ENCODE measurements at regions not wholly inside any gene's neighbourhood (a gene's known extent, or its start where the extent isn't known, plus 50 kb on each side); places are given as distances from the start of the nearest gene placed in this dataset.
A peak's percentile ranks its signal among the peaks of the same experiment; 100 is the strongest.

DNA sequence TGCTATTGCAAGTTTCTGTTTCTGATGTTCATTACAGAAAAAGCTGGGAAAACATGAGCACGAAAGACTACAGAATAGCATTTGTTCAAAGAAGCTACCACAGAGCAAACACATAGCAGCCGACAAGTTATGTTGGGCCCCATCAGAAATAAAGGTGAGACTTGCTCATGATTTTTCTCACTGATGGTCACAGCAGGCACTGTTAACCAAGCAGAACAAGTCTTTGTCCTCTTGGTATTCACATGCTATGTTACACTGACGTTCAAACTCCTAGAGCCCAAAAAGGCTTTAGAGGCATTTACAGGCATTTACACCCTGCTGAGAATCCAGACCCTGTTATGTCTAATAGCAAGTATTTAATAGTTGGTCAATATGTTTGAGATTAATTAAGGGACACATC is 235.0 kb upstream of the HNMT start:
- no peak overlapping the region for H3K4me3 Mint-ChIP-seq
- POLR2A ChIA-PET (ENCODE audit: partially characterized antibody) = no interaction called here
- no peaks in the 10 kb centered on the region for H3K4me1 Mint-ChIP-seq
- Histone ChIP-seq H3K9me3 (ENCODE audit: control insufficient read depth in 1 of 2, low read length in 2 of 2) (no peaks in the 10 kb centered on the region), H3K36me3 (ENCODE audit: insufficient read depth, low read length) (no peaks in the 10 kb centered on the region), H3K4me3 (ENCODE audit: low read length in 2 of 2) (no peak overlapping the region), H3K4me1 (ENCODE audit: insufficient read depth, low read length) (no peaks in the 10 kb centered on the region), H3K27ac (ENCODE audit: low read depth, low read length) (no peak overlapping the region), H3K27me3 (ENCODE audit: insufficient read depth, low read length) (no peaks in the 10 kb centered on the region)
- no peaks in the 10 kb centered on the region for H3K36me3 Mint-ChIP-seq
- CTCF ChIA-PET (ENCODE audit: partially characterized antibody) = no interaction called here
- intact Hi-C loops (cut with micrococcal nuclease) = no loop called here
- no peak overlapping the region for H3K27ac Mint-ChIP-seq
- no peaks in the 10 kb centered on the region for H3K27me3 Mint-ChIP-seq
- peaks cover 0 to 15% (median 3%) of the 10 kb centered on the region in 8 donors for H3K9me3 Mint-ChIP-seq
- no peak for DNase-seq

DNA sequence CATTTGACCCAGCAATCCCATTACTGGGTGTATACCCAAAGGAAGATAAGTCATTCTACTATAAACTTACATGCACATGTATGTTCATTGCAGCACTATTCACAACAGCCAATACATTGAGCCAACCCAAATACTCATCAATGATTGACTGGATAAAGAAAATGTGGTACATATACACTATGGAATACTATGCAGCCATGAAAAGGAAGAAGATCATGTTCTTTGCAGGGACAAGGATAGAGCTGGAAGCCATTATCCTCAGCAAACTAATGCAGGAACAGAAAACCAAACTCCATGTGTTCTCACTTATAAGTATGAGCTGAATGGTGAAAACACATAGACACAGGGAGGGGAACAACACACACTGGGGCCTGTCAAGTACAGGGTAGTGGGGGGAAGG is 226.7 kb upstream of the HNMT start:
- Mint-ChIP-seq H3K9me3 (peaks cover 0 to 8% (median 2%) of the 10 kb centered on the region in 8 donors), H3K27me3 (peaks cover 0 to 3% of the 10 kb centered on the region in 2 donors), H3K27ac (no peak overlapping the region), H3K36me3 (no peaks in the 10 kb centered on the region), H3K4me1 (no peaks in the 10 kb centered on the region), H3K4me3 (no peak overlapping the region)
- DNase-seq = no peak
- H3K27ac ChIP-seq (ENCODE audit: low read depth, low read length) = no peak overlapping the region
- ChIA-PET POLR2A (ENCODE audit: partially characterized antibody) (no interaction called here), CTCF (ENCODE audit: partially characterized antibody) (no interaction called here)
- H3K36me3 ChIP-seq (ENCODE audit: insufficient read depth, low read length) = no peaks in the 10 kb centered on the region
- no peaks in the 10 kb centered on the region for H3K4me1 ChIP-seq (ENCODE audit: insufficient read depth, low read length)
- intact Hi-C loops (cut with micrococcal nuclease) = no loop called here
- H3K9me3 ChIP-seq (ENCODE audit: control insufficient read depth in 1 of 2, low read length in 2 of 2) = no peaks in the 10 kb centered on the region
- H3K4me3 ChIP-seq (ENCODE audit: low read length in 2 of 2) = no peak overlapping the region
- H3K27me3 ChIP-seq (ENCODE audit: insufficient read depth, low read length) = no peaks in the 10 kb centered on the region

- Mint-ChIP-seq H3K9me3 (peaks cover 0 to 5% (median 0%) of the 10 kb centered on the region in 8 donors), H3K27ac (no peak overlapping the region), H3K4me3 (no peak overlapping the region), H3K4me1 (no peaks in the 10 kb centered on the region), H3K36me3 (no peaks in the 10 kb centered on the region), H3K27me3 (no peaks in the 10 kb centered on the region)
- intact Hi-C loops (cut with micrococcal nuclease) = no loop called here
- H3K27ac ChIP-seq (ENCODE audit: low read depth, low read length) = no peak overlapping the region
- no peaks in the 10 kb centered on the region for H3K9me3 ChIP-seq (ENCODE audit: control insufficient read depth in 1 of 2, low read length in 2 of 2)
- no peak overlapping the region for H3K4me3 ChIP-seq (ENCODE audit: low read length in 2 of 2)
- POLR2A ChIA-PET (ENCODE audit: partially characterized antibody) = no interaction called here
- H3K4me1 ChIP-seq (ENCODE audit: insufficient read depth, low read length) = no peaks in the 10 kb centered on the region
- H3K36me3 ChIP-seq (ENCODE audit: insufficient read depth, low read length) = no peaks in the 10 kb centered on the region
- H3K27me3 ChIP-seq (ENCODE audit: insufficient read depth, low read length) = no peaks in the 10 kb centered on the region
- DNase-seq = no peak
- CTCF ChIA-PET (ENCODE audit: partially characterized antibody) = no interaction called here
Observed at GRCh38 chr2:137741784-137742362, 222.4 kb upstream of the HNMT start.

GRCh38 chr2:137747509-137747908 is 216.8 kb upstream of the HNMT start:
- H3K4me3 Mint-ChIP-seq = no peak overlapping the region
- no peaks in the 10 kb centered on the region for H3K27me3 Mint-ChIP-seq
- no peaks in the 10 kb centered on the region for H3K36me3 ChIP-seq (ENCODE audit: insufficient read depth, low read length)
- H3K4me1 Mint-ChIP-seq = no peaks in the 10 kb centered on the region
- DNase-seq = no peak
- peaks cover 0 to 3% (median 0%) of the 10 kb centered on the region in 8 donors for H3K9me3 Mint-ChIP-seq
- ChIA-PET CTCF (ENCODE audit: partially characterized antibody) (no interaction called here), POLR2A (ENCODE audit: partially characterized antibody) (no interaction called here)
- H3K36me3 Mint-ChIP-seq = no peaks in the 10 kb centered on the region
- no peak overlapping the region for H3K27ac ChIP-seq (ENCODE audit: low read depth, low read length)
- no peak overlapping the region for H3K4me3 ChIP-seq (ENCODE audit: low read length in 2 of 2)
- no peak overlapping the region for H3K27ac Mint-ChIP-seq
- intact Hi-C loops (cut with micrococcal nuclease) = no loop called here
- no peaks in the 10 kb centered on the region for H3K4me1 ChIP-seq (ENCODE audit: insufficient read depth, low read length)
- no peaks in the 10 kb centered on the region for H3K27me3 ChIP-seq (ENCODE audit: insufficient read depth, low read length)
- H3K9me3 ChIP-seq (ENCODE audit: control insufficient read depth in 1 of 2, low read length in 2 of 2) = no peaks in the 10 kb centered on the region

- H3K27ac ChIP-seq (ENCODE audit: low read depth, low read length) = no peak overlapping the region
- Mint-ChIP-seq H3K36me3 (no peaks in the 10 kb centered on the region), H3K27me3 (no peaks in the 10 kb centered on the region), H3K9me3 (peaks cover 0 to 3% (median 0%) of the 10 kb centered on the region in 8 donors), H3K4me3 (no peak overlapping the region), H3K27ac (no peak overlapping the region), H3K4me1 (no peaks in the 10 kb centered on the region)
- H3K9me3 ChIP-seq (ENCODE audit: control insufficient read depth in 1 of 2, low read length in 2 of 2) = no peaks in the 10 kb centered on the region
- DNase-seq = no peak
- H3K27me3 ChIP-seq (ENCODE audit: insufficient read depth, low read length) = no peaks in the 10 kb centered on the region
- POLR2A ChIA-PET (ENCODE audit: partially characterized antibody) = no interaction called here
- H3K4me3 ChIP-seq (ENCODE audit: low read length in 2 of 2) = no peak overlapping the region
- CTCF ChIA-PET (ENCODE audit: partially characterized antibody) = no interaction called here
- intact Hi-C loops (cut with micrococcal nuclease) = no loop called here
- no peaks in the 10 kb centered on the region for H3K4me1 ChIP-seq (ENCODE audit: insufficient read depth, low read length)
- no peaks in the 10 kb centered on the region for H3K36me3 ChIP-seq (ENCODE audit: insufficient read depth, low read length)
Observed at GRCh38 chr2:137748533-137748932, 215.7 kb upstream of the HNMT start.

GRCh38 chr2:137764646-137765045 is 199.6 kb upstream of the HNMT start:
- Mint-ChIP-seq H3K9me3 (peaks cover 0 to 19% (median 3%) of the 10 kb centered on the region in 8 donors), H3K27me3 (no peaks in the 10 kb centered on the region), H3K27ac (peak overlapping the region in 1 of 7 donors; percentile 36), H3K4me3 (no peak overlapping the region), H3K4me1 (no peaks in the 10 kb centered on the region), H3K36me3 (no peaks in the 10 kb centered on the region)
- Histone ChIP-seq H3K27me3 (ENCODE audit: insufficient read depth, low read length) (no peaks in the 10 kb centered on the region), H3K4me1 (ENCODE audit: insufficient read depth, low read length) (no peaks in the 10 kb centered on the region), H3K27ac (ENCODE audit: low read depth, low read length) (no peak overlapping the region), H3K9me3 (ENCODE audit: control insufficient read depth in 1 of 2, low read length in 2 of 2) (no peaks in the 10 kb centered on the region), H3K4me3 (ENCODE audit: low read length in 2 of 2) (no peak overlapping the region), H3K36me3 (ENCODE audit: insufficient read depth, low read length) (no peaks in the 10 kb centered on the region)
- intact Hi-C loops (cut with micrococcal nuclease) = no loop called here
- no peak for DNase-seq
- ChIA-PET CTCF (ENCODE audit: partially characterized antibody) (no interaction called here), POLR2A (ENCODE audit: partially characterized antibody) (no interaction called here)

- Histone ChIP-seq H3K4me3 (ENCODE audit: low read length in 2 of 2) (no peak overlapping the region), H3K27me3 (ENCODE audit: insufficient read depth, low read length) (no peaks in the 10 kb centered on the region), H3K27ac (ENCODE audit: low read depth, low read length) (no peak overlapping the region), H3K9me3 (ENCODE audit: control insufficient read depth in 1 of 2, low read length in 2 of 2) (no peaks in the 10 kb centered on the region), H3K4me1 (ENCODE audit: insufficient read depth, low read length) (no peaks in the 10 kb centered on the region), H3K36me3 (ENCODE audit: insufficient read depth, low read length) (no peaks in the 10 kb centered on the region)
- ChIA-PET POLR2A (ENCODE audit: partially characterized antibody) (no interaction called here), CTCF (ENCODE audit: partially characterized antibody) (no interaction called here)
- Mint-ChIP-seq H3K36me3 (no peaks in the 10 kb centered on the region), H3K27me3 (no peaks in the 10 kb centered on the region), H3K4me1 (no peaks in the 10 kb centered on the region), H3K27ac (no peak overlapping the region), H3K4me3 (no peak overlapping the region), H3K9me3 (peaks cover 0 to 5% (median under 1%) of the 10 kb centered on the region in 8 donors)
- DNase-seq = no peak
- intact Hi-C loops (cut with micrococcal nuclease) = no loop called here
Observed at GRCh38 chr2:137769406-137769805, 194.9 kb upstream of the HNMT start.

DNA sequence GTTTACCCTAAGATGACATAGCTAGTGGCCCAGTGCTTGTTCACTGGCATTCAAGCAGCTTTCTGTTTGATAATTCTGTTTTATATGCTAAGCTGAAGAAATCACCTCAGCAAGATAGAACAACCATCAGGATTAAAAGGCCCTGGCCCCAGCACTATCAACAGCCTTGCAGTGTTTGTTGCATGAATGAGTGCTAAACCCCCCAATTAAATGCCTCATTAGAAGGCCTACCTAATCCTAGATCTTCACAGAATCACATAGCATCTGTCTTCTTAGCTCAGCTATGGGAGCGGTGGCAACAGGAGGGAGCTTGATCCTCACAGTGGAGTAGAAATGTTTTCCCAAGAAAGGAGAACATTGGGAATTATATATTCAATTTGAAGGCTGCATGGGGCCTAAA is 194.1 kb upstream of the HNMT start:
- Histone ChIP-seq H3K27ac (ENCODE audit: low read depth, low read length) (no peak overlapping the region), H3K27me3 (ENCODE audit: insufficient read depth, low read length) (no peaks in the 10 kb centered on the region), H3K9me3 (ENCODE audit: control insufficient read depth in 1 of 2, low read length in 2 of 2) (no peaks in the 10 kb centered on the region), H3K4me1 (ENCODE audit: insufficient read depth, low read length) (no peaks in the 10 kb centered on the region), H3K36me3 (ENCODE audit: insufficient read depth, low read length) (no peaks in the 10 kb centered on the region), H3K4me3 (ENCODE audit: low read length in 2 of 2) (no peak overlapping the region)
- intact Hi-C loops (cut with micrococcal nuclease) = no loop called here
- Mint-ChIP-seq H3K4me1 (no peaks in the 10 kb centered on the region), H3K27ac (no peak overlapping the region), H3K36me3 (no peaks in the 10 kb centered on the region), H3K27me3 (no peaks in the 10 kb centered on the region), H3K9me3 (peaks cover 0 to 5% (median 0%) of the 10 kb centered on the region in 8 donors), H3K4me3 (no peak overlapping the region)
- ChIA-PET POLR2A (ENCODE audit: partially characterized antibody) (no interaction called here), CTCF (ENCODE audit: partially characterized antibody) (no interaction called here)
- DNase-seq = no peak
